ENCODE measurements at regions not wholly inside any gene's neighbourhood (a gene's known extent, or its start where the extent isn't known, plus 50 kb on each side); places are given as distances from the start of the nearest gene placed in this dataset.

GRCh38 chr17:73997059-73997458, 206.4 kb upstream of the RPL38 start:
- no peak for DNase-seq

GRCh38 chr17:73998249-73998648, 205.2 kb upstream of the RPL38 start:
- DNase-seq, result no peak

GRCh38 chr17:73998653-73999645, 204.5 kb upstream of the RPL38 start:
- DNase-seq, result peak; percentile 40 to 48

- DNase-seq, result no peak
Observed at GRCh38 chr17:74001145-74001544, 202.3 kb upstream of the RPL38 start.

GRCh38 chr17:74002241-74002640, 201.2 kb upstream of the RPL38 start:
- no peak for DNase-seq

GRCh38 chr17:74004056-74004455, 199.4 kb upstream of the RPL38 start:
- DNase-seq, result no peak

GRCh38 chr17:74005790-74006189, 197.7 kb upstream of the RPL38 start:
- no peak for DNase-seq

- no peak for DNase-seq
Observed at GRCh38 chr17:74006371-74006770, 197.1 kb upstream of the RPL38 start.

- peak; percentile 14 to 18 for DNase-seq
Observed at GRCh38 chr17:74008196-74008595, 195.3 kb upstream of the RPL38 start.

GRCh38 chr17:74009056-74009625, 194.3 kb upstream of the RPL38 start:
- no peak for DNase-seq

GRCh38 chr17:74010903-74011302, 192.6 kb upstream of the RPL38 start:
- DNase-seq, result no peak

- DNase-seq, result no peak
Observed at GRCh38 chr17:74011966-74012365, 191.5 kb upstream of the RPL38 start.

GRCh38 chr17:74012465-74012864, 191.0 kb upstream of the RPL38 start:
- peak; percentile 23 to 36 for DNase-seq

GRCh38 chr17:74015316-74015715, 188.2 kb upstream of the RPL38 start:
- DNase-seq, result no peak

- no peak for DNase-seq
Observed at GRCh38 chr17:74015990-74016389, 187.5 kb upstream of the RPL38 start.

- no peak for DNase-seq
Observed at GRCh38 chr17:74016461-74016860, 187.0 kb upstream of the RPL38 start.

GRCh38 chr17:74017466-74017865, 186.0 kb upstream of the RPL38 start:
- no peak for DNase-seq

GRCh38 chr17:74018115-74018514, 185.4 kb upstream of the RPL38 start:
- DNase-seq, result no peak

- no peak for DNase-seq
Observed at GRCh38 chr17:74019271-74019670, 184.2 kb upstream of the RPL38 start.

- no peak for DNase-seq
Observed at GRCh38 chr17:74019860-74020259, 183.6 kb upstream of the RPL38 start.

- DNase-seq, result no peak
Observed at GRCh38 chr17:74020522-74020921, 183.0 kb upstream of the RPL38 start.

GRCh38 chr17:74024871-74025531, 178.5 kb upstream of the RPL38 start:
- no peak for DNase-seq

- DNase-seq, result no peak
Observed at GRCh38 chr17:74027444-74027843, 176.0 kb upstream of the RPL38 start.
